HL-60 (cell line): ENCODE measurements at regions not wholly inside any gene's neighbourhood (a gene's known extent, or its start where the extent isn't known, plus 50 kb on each side); places are given as distances from the start of the nearest gene placed in this dataset.

ENCODE experiments used
- DNase-seq, 2 experiments: peaks; one replicate each; pipeline ENCODE4 v3.0.0-alpha.2; 2010 to 2020; ENCODE audit warnings: low read depth in 1 of 2, low spot score in 1 of 2
- H3K27ac ChIP-seq: fragments of 250-450 bp; sonication (Bioruptor Pico); replicated peaks from 2 replicates; pipeline ENCODE4 v1.5.1; 2020; ENCODE audit warnings: mild to moderate bottlenecking, moderate library complexity
- H3K27me3 ChIP-seq: fragments of 250-450 bp; sonication (Bioruptor Pico); 2 replicates; pipeline ENCODE4 v1.5.1; 2021; ENCODE audit warnings: mild to moderate bottlenecking, moderate library complexity; ENCODE audit not compliant: insufficient read depth, poor library complexity, severe bottlenecking
- H3K4me3 ChIP-seq: replicated peaks from 2 replicates; pipeline ENCODE4 v1.5.1; 2011; ENCODE audit warnings: mild to moderate bottlenecking, control low read depth, low read length; ENCODE audit not compliant: insufficient read depth
- GABPA ChIP-seq: IDR thresholded peaks from 2 replicates; pipeline ENCODE4 v1.6.1; 2012; ENCODE audit warnings: low read depth
- POLR2AphosphoS5 ChIP-seq: IDR thresholded peaks from 2 replicates; pipeline ENCODE4 v1.6.1; 2012; ENCODE audit warnings: low read depth
- REST ChIP-seq: IDR thresholded peaks from 2 replicates; pipeline ENCODE4 v1.6.1; 2012; ENCODE audit warnings: low read depth; ENCODE audit not compliant: insufficient replicate concordance
- SPI1 ChIP-seq: IDR thresholded peaks from 2 replicates; pipeline ENCODE4 v1.6.1; 2012; ENCODE audit warnings: low read depth, mild to moderate bottlenecking, borderline replicate concordance
- TF ChIP-seq, protein P1 (sequence below): IDR thresholded peaks from one replicate; pipeline ENCODE4 v1.5.1; 2011; ENCODE audit warnings: low read length, control low read depth, inconsistent platforms; ENCODE audit not compliant: insufficient read depth

- Histone ChIP-seq H3K4me3 (no peak overlapping the region), H3K27ac (no peak overlapping the region), H3K27me3 (no peaks in the 10 kb centered on the region)
- no peak for DNase-seq
- TF ChIP-seq SPI1 (no peak), GABPA (no peak), POLR2AphosphoS5 (no peak), REST (no peak)
- TF ChIP-seq, protein P1, sequence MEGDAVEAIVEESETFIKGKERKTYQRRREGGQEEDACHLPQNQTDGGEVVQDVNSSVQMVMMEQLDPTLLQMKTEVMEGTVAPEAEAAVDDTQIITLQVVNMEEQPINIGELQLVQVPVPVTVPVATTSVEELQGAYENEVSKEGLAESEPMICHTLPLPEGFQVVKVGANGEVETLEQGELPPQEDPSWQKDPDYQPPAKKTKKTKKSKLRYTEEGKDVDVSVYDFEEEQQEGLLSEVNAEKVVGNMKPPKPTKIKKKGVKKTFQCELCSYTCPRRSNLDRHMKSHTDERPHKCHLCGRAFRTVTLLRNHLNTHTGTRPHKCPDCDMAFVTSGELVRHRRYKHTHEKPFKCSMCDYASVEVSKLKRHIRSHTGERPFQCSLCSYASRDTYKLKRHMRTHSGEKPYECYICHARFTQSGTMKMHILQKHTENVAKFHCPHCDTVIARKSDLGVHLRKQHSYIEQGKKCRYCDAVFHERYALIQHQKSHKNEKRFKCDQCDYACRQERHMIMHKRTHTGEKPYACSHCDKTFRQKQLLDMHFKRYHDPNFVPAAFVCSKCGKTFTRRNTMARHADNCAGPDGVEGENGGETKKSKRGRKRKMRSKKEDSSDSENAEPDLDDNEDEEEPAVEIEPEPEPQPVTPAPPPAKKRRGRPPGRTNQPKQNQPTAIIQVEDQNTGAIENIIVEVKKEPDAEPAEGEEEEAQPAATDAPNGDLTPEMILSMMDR: no peak
Measured at GRCh38 chr2:21451403-21451802, 327.6 kb downstream of the TDRD15 start.

- Histone ChIP-seq H3K4me3 (no peak overlapping the region), H3K27me3 (no peaks in the 10 kb centered on the region), H3K27ac (no peak overlapping the region)
- TF ChIP-seq, protein P1: no peak
- TF ChIP-seq GABPA (no peak), REST (no peak), POLR2AphosphoS5 (no peak), SPI1 (no peak)
- no peak for DNase-seq
Measured at GRCh38 chr2:21452263-21452662, 328.5 kb downstream of the TDRD15 start.

- Histone ChIP-seq H3K4me3 (no peak overlapping the region), H3K27ac (no peak overlapping the region), H3K27me3 (no peaks in the 10 kb centered on the region)
- no peak for TF ChIP-seq POLR2AphosphoS5
- TF ChIP-seq, protein P1: no peak
- no peak for DNase-seq
Measured at GRCh38 chr2:21452678-21453077, 328.9 kb downstream of the TDRD15 start.

DNA sequence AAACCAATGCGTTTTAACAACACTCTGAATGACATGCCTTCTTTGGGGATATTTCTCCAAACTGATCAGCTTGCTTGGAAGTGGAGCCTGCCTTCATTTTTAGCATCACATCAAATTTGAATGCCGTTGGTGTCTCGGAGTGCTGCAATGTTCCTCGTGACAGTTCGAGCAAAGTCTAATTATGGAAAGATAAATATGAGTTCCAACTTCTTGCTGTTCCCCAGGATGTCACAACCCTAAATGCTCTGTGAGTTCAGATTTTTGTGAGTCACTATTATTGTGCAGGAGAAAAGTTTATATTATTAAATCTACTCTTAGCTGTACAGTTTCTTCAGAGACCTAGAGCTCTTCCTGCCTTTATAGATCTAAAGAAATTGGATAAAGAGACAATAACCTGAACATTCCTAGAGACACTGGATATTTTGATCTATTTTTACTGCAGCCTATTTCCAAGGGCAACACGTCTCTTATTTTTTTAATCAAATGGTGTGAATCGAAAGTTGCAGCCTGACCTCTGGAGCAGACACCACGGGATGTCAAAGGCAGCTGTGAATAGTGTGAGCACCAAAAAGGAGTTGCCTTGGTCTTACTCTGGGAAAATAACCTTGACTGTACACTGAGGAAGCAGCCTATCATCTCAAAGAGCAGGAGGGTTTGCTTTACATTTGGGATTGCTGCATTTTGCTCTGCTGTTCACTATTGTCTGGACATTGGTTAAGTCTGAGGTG, 330.1 kb downstream of the TDRD15 start:
- no peak for DNase-seq
- Histone ChIP-seq H3K27ac (no peak overlapping the region), H3K27me3 (no peaks in the 10 kb centered on the region), H3K4me3 (no peak overlapping the region)
- no peak for TF ChIP-seq SPI1
- TF ChIP-seq REST: no peak
- TF ChIP-seq POLR2AphosphoS5: no peak
- TF ChIP-seq, protein P1: no peak
- TF ChIP-seq GABPA: no peak
